Stimulated activated CD4-positive, alpha-beta T cell treated with anti-CD3 and anti-CD28 coated beads, Interleukin-15, amount 100 ng/mL, for 48 hours (primary cell): ENCODE measurements at regions not wholly inside any gene's neighbourhood (a gene's known extent, or its start where the extent isn't known, plus 50 kb on each side); places are given as distances from the start of the nearest gene placed in this dataset.
"Not testable (repeated sequence)": the region's sequence is repeated elsewhere in the genome, so short reads cannot be mapped to it uniquely, and the experiment has no call there.

Experiments
- DNase-seq, 2 donors: peaks; one replicate each; pipeline ENCODE4 v3.0.0-alpha.2; 2020; ENCODE audit warnings: low read depth in 2 of 2

DNA sequence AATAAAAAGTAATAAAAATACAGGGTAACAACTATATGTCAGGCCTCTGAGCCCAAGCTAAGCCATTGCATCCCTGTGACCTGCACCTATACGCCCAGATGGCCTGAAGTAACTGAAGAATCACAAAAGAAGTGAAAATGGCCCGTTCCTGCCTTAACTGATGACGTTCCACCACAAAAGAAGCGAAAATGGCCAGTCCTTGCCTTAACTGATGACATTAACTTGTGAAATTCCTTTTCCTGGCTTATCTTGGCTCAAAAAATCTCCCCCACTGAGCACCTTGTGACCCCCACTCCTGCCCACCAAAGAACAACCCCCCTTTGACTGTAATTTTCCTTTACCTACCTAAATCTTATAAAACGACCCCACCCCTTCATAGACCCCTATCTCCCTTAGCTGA, 963.8 kb downstream of the FAM181B start:
- DNase-seq, result not testable (repeated sequence)

DNA sequence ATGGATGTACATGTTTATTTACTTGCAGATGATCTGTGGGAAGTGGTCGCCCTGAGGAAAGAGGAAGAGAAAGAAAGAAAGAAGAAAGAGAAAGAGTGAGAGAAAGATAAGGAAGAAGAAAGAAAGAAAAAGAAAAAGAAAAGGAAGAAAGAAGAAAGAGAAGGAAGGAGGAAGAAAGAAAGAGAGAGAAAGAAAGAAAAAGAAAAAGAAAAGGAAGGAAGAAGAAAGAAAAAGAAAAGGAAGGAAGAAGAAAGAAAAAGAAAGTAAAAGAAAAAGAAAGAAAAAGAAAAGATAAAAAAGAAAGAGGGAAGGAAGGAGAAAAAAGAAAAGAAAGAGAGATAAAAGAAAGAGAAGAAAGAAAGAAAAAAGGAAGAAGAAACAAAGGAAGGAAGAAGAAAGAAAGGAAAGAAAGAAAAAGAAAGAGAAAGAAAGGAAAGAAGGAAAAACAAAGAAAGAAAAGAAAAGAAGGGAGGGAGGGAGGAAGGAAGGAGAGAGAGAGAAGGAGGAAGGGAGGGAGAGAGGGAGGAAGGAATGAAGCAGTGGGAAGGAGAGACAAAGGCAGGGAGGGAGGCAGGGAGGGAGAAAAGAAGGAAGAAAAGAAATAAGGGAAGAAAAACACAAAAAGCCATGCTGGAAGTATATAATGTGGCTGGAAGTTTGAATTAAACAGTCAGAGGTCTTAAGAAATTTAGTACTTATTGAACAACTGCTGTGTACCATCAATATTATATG, 976.6 kb downstream of the FAM181B start:
- DNase-seq, result no peak

DNA sequence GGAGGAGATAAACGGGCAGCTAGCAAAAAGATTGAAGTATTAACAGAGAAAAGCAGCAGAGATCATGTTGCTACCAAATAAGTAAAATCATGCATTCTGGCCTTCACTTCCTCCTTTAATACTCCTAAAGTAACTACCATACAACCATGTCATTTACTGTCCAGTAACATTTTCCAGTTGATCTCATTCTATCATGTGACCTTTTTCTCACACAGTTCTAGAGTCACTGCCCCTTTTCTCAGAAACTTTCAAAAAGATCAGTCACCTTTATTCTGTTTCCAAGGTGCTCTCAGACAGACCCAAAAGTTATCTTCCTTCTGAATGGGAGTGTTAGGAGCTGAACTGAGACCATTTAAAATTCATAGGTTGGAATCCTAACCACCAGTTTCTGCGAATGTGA, 984.4 kb downstream of the FAM181B start:
- no peak for DNase-seq

DNA sequence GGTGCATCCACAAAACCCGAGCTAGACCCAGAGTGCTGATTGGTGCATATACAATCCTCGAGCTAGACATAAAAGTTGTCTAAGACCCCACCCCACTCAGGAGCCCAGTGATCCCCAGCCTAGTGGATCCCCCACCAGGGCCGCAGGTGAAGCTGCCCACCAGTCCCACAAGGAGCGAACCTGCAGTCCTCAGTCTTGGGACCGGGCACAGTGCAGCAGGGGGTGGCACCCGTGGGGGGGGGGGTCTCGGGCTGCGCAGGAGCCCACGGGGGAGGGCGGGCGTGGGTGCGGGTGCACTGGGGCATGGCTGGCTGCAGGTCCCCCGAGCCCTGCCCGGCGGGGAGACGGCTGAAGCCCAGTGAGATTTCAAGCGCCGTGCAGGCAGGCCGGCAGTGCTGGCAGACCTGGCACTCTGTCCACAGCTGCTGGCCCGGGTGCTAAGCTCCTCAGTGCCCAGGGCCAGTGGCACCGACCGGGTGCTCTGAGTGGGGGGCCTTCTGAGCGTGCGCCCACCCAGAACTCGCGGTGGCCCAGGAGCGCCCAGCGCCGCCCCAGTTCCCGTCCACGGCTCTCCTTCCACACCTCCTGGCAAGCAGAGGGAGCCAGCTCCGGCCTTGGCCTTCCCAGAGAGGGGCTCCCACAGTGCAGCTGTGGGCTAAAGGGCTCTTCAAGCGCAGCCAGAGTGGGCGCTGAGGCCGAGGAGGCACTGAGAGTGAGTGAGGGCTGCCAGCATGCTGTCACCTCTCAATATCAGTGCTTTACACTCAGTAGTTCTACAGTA, 989.1 kb downstream of the FAM181B start:
- DNase-seq, result no peak

DNA sequence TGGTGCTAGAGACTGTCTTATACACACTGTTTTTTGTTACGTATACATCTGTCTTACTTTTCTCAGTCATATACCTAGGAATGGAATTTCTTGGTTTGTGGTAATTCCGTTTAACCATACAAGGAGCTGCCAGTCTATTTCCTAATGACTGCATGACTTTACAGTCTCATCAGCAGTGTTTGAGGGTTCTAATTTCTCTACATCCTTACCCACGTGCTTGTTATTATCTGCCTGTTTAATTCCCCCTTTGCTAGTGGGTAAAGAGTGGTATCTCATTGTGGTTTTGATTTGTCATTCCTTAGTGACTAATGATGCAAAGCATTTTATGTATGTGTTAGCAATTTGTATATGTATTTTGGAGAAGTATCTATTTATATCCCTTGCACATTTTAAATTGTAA, 1008.0 kb downstream of the FAM181B start:
- no peak for DNase-seq

DNA sequence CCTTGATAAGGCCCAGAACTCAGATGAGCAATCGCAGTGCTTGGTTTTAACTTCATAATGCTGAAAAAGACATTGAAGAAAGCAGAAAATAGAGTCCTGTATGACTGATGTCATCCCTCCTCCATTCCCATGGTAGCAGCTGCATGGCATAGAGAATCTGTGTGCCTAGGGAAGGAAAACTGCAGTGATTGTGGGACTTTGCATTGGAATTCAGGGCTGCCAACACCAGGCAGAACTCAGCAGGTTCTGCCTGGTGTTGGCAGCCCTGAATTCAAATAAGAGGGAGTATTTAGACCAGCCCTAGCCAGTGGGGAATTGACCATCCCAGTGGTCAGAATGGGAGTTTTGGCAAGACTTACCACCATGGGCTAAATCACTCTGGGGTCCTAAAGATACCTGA, 1016.0 kb downstream of the FAM181B start:
- DNase-seq, result no peak

DNA sequence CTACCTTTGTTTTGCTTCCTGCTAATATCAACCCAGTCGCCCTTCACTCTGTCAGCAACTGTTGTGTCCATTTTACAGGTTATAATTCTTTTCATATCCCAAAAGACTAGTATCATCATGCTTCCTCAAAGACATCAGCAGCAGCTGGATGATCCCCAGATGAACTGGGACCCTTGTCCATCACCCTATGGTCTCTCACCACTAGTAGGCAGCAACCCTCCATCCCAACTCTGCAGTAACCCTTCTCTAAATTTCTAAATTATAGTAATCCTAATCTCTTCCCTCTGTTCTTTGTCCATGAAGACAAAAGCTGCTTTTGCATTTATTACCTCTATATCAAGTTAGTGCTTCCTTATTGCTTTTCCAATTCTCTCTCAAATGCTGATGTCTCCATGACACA, 1025.8 kb downstream of the FAM181B start:
- DNase-seq, result no peak

DNA sequence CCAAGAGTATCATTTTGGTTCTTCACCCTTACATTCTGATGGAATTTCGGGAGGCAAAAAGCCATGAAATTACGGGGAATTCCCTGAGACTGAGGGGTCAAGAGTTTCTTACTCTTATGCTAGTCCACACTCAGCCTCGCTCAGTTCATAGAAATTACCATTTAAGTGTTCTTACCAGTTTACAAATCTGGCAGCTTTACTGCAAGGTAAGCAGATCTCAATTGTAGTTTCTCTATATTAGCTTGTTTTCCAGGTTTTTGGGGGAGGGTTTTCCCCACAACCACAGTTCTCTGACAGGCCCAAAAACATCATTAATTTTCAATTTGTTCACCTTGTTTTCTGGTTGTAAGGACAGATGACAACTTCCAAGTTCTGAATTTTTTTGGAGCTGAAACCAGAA, 1028.4 kb downstream of the FAM181B start:
- DNase-seq, result no peak

DNA sequence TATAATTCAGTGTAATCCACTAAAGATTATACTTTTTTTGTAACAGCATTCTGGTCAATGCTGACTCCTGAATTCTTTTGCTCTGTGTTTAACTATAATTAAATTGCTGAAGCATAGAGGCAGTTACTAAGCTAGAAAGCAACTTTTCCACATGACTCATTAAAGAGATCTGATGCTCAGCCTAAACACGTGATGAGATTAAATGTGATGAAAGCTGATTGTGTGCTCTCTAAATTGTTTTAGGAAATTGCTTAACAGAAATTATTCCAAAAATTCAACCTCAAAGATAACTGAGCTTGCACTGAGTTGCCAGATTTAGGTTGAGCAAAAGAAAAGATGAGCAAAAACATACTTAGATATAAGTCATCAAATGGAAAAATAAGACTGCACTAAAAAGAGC, 1033.6 kb downstream of the FAM181B start:
- no peak for DNase-seq

DNA sequence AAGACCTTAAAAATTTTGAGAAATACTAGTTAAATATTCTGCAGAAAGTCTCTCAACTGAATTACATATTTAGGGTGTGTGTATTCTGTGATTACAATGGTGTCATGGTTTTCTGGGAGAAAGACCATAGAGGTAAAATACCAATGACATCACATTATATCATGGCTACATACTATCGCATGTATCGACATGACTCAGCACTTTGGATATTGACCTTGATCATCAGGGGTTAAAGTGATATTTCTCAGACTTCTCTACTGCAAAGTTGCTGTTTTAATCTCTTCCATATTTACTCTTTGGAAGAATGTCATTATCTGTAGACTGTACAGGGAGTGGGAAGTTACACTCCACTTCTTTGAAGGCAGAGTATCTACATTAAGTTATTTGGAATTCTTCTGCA, 1046.6 kb downstream of the FAM181B start:
- no peak for DNase-seq

DNA sequence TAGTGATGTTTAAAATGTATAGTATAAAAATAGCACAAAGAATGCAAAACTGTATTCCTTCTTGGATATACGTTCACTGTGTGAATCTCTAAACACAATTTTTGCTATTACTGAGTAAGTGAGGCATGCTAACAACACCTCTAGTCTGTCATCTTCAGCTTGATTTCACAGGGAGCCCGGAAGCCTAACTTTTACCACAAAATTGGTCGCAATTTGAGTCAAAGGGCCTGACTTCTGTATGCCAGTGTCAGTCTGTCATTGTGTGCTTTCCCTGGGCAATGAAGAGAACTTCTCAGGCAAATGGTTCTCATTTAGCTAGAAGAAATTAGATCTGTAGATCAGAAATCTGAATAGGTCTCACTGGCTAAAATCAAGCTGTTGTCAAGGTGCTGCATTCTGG, 1059.5 kb downstream of the FAM181B start:
- DNase-seq, result peak in 1 of 2 donors; percentile 2

DNA sequence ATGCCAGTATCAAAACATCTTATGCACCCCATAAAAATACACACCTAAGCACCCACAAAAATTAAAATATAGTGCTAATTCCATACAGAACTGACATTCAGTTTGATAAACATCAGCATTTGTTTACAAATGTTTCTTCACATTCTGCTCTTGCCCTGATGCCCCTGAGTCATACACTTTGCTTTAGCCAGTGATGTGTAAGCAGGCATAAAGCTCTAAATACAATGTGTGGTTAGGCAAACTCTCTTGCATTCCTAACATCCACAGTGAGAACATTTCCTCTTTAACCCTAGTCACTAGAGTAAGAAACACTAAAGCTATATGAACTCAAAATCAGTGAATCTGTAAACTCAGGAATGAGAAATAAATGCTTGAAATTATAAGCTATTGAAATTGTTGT, 1060.7 kb downstream of the FAM181B start:
- DNase-seq, result no peak

DNA sequence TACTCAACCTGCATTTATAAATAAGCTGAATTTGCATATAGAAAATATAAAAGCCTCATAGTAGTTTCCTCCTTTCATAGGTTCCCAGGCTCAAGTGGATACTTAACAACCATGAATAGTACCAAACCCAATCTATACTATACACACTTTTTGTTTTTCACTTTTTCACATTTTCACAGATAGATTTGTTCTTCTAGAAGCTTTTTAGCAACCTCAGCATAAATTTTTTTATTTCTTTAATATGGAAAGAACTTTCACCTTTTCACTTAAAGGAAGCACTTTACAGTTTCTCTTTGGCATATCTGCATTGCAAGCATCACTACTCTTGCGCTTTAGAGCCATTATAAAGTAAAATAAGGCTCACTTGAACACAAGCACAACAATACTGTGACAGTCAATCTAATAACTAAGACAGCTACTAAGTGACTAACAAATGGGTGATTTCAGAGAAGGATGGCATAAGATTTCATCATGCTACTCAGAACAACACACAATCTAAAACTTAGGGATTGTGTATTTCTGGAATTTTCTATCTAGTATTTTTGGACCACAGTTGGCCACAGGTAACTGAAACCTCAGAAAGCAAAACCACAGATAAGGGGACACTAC, 1063.6 kb downstream of the FAM181B start:
- no peak for DNase-seq

DNA sequence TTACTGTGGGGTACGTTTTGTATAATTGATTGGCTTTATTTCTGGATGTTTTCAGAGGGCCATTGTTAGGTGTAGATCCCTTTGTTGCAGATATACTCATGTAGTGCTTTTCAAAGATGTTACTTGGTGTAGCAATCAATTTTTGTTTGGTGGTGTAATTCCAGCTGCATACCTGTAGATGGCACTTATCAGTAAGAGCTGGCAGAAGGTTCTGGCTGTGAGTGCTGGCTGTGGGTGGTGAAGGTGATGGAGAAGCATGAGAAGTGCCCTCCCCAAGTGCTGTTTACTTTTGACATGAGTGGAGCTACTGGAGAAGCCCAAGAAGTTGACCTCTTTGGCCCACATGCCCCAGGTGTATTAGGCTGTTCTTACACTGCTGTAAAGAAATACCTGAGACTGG, 1074.9 kb downstream of the FAM181B start:
- no peak for DNase-seq

DNA sequence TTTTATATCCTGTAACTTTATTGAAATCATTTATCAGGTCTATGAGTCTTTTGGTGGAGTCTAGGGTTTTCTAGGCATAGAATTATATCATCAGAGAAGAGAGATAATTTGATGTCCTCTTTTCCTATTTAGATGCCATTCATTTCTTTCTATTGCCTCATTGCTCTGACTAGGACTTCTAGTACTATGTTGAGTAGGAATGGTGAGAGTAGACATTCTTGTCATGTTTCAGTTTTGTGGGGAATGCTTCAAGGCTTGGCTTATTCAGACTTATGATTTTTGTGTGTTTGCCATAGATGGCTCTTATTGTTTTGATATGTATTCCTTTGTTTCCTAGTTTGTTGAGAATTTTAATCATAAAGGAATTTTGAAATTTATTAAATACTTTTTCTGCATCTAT, 1078.3 kb downstream of the FAM181B start:
- DNase-seq, result no peak

DNA sequence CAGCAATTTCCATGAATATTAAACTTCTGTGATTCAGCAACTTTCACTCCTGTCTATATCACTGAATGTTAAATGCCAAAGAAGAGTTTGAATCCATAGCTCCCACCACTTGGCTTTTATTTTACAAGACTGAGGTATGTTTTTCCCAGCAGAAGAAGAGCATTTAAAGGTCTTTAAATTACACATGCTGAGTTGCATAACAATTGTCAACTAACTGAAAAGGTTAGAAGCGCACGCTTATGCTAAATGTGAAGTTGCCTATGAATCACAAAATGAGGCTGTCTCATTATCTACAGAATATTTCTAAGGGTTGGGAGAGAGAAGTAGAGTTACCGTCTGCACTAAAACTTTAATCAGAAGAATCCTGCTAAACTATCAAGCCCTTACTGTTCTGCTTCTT, 1086.3 kb downstream of the FAM181B start:
- DNase-seq, result no peak

DNA sequence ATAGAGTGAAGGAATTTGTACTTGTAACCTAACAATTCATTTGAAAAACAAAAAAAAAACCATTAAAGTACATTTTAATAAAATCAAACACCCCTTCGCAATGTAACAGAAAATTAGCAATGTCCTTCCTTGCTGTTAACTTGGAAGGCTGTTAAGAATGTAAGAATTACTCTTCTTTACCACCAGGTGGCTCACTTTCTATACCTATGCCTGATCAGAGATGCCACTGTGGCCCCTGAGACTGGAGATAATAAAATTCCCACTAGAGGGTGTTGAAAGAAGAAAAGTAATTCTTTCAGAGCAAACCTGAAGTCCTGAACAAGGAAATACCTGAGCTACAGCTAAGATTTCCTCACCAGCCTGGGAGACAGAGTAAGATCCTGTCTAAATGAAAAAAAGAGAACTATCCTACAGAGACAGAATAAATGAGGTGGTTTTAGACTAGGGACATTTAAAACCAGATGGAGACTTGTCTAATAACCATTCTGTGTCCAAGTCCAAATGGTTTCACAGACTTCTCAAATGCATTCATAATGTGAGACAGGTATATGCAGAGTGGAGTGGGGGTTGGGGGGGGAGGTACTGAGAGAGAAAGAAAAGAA, 1089.3 kb downstream of the FAM181B start:
- no peak for DNase-seq

DNA sequence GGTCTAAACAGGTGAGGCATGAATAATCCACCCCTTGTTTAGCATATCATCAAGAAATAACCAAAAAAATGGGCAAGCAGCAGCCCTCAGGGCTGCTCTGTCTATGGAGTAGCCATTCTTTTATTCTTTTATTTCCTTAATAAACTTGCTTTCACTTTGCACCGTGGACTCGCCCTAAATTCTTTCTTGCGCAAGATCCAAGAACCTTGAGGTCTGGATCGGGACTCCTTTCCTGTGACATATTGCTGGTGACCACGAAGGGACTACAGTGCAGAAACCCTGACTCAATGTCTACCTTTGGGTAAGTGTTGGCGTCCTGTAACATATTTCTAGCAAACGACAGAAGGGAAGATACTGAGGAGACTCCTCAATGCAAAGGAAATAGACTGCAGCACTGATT, 1099.2 kb downstream of the FAM181B start:
- no peak for DNase-seq

DNA sequence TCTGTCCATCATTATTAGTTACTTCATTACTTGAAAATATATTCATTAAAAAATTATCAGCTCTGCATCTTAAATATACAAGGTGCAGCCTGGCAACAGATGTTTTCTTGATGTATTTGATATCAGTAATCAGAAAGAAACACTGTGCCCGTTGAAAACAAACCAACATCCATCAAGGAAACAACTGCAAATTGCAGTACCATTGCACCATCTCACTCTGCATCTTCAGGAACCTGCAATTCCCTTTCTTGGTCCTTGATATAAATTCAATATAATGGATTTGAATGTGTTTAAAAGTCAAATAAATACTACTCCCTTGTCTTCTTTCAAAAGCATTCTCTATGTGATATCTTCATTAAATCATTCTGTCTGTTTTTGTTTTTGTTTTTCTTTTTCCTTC, 1131.2 kb downstream of the FAM181B start:
- DNase-seq, result no peak

DNA sequence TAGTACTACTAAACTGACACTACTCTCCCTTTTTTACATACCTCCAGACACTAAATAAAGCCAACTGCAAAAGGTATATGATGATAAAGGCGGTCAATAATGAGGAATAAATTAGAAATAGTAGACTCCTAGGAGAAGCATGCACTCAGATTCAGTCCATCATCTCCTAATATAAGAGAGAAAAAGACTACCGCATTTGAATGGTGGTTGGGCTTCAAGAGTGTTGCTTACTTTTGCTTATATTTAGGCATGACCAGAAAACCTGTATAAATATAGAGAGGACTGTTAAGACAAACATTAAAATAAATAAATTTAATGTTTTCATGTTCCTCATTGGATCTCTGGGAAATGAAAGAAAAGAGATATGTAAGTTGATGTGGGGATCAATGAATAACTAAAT, 1137.0 kb downstream of the FAM181B start:
- no peak for DNase-seq

DNA sequence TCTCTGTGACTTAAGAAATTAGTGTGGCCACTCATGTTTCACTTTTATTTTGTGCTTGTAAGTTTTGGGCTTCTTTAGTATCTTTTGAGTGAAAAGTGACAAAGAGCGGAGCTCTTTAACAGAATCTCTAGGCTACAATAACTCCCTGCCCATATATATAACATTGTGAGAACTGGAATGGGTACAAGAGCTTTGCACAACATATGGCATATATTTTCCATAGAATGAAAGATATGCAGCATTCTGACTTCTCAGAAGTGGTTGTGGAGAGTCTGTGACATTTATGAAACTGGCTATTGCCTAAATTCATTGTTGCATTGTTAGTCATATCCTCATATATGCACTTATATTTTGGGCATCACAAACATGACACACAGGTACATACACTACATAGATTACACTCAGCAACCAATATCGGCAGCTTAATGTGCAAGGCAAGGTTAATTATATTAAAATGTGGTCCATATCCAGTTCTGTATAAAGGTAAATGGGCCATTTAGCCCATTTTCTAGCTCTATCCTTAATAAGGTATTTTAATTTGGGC, 1148.2 kb downstream of the FAM181B start:
- DNase-seq, result no peak

DNA sequence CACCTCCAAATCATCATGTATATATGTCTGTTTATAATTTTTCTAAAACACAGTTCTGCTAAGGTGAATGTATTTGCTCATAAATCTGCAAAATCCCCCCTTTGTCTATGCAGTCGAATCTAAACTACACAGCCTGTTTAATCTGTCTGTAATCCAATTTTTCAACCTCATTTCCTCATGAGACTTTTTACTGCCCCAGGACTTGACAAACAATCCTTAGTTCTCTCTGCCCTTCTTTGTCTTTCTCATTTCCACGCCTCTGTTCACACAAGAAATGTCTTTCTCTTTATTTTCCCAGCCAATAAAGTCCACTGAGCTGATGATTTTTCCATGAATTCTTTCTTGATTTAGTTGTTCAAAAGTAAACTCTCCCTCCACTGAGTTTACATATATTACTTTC, 1154.3 kb downstream of the FAM181B start:
- no peak for DNase-seq
